ENCODE measurements at regions not wholly inside any gene's neighbourhood (a gene's known extent, or its start where the extent isn't known, plus 50 kb on each side); places are given as distances from the start of the nearest gene placed in this dataset.

GRCh38 chr7:94054130-94054529, 50.0 kb upstream of the BET1 start:
- DNase-seq (ENCODE audit: low spot score): no peak

- no peak for DNase-seq (ENCODE audit: low spot score)
These were observed 51.8 kb upstream of the BET1 start for GRCh38 chr7:94055963-94056362.

- DNase-seq (ENCODE audit: low spot score): peak; percentile 6
These were observed 52.6 kb upstream of the BET1 start for GRCh38 chr7:94056796-94057207.

GRCh38 chr7:94057955-94058354, 53.8 kb upstream of the BET1 start:
- no peak for DNase-seq (ENCODE audit: low spot score)

- DNase-seq (ENCODE audit: low spot score): no peak
These were observed 55.6 kb upstream of the BET1 start for GRCh38 chr7:94059746-94060145.

- no peak for DNase-seq (ENCODE audit: low spot score)
These were observed 56.6 kb upstream of the BET1 start for GRCh38 chr7:94060752-94061151.

GRCh38 chr7:94061326-94061725, 57.2 kb upstream of the BET1 start:
- DNase-seq (ENCODE audit: low spot score): no peak

GRCh38 chr7:94062372-94062771, 58.2 kb upstream of the BET1 start:
- DNase-seq (ENCODE audit: low spot score): no peak

GRCh38 chr7:94064541-94065191, 60.5 kb upstream of the BET1 start:
- DNase-seq (ENCODE audit: low spot score): no peak

- no peak for DNase-seq (ENCODE audit: low spot score)
These were observed 62.9 kb upstream of the BET1 start for GRCh38 chr7:94067047-94067446.

GRCh38 chr7:94067506-94067905, 63.4 kb upstream of the BET1 start:
- no peak for DNase-seq (ENCODE audit: low spot score)

GRCh38 chr7:94069162-94069739, 65.1 kb upstream of the BET1 start:
- DNase-seq (ENCODE audit: low spot score): no peak

- no peak for DNase-seq (ENCODE audit: low spot score)
These were observed 76.4 kb upstream of the BET1 start for GRCh38 chr7:94080551-94080950.

- no peak for DNase-seq (ENCODE audit: low spot score)
These were observed 78.0 kb upstream of the BET1 start for GRCh38 chr7:94082126-94082525.

- DNase-seq (ENCODE audit: low spot score): peak; percentile 49
These were observed 83.7 kb upstream of the BET1 start for GRCh38 chr7:94087664-94088352.

GRCh38 chr7:94088560-94088959, 84.4 kb upstream of the BET1 start:
- DNase-seq (ENCODE audit: low spot score): peak; percentile 16

GRCh38 chr7:94089806-94090205, 85.7 kb upstream of the BET1 start:
- no peak for DNase-seq (ENCODE audit: low spot score)

GRCh38 chr7:94092980-94093379, 88.8 kb upstream of the BET1 start:
- no peak for DNase-seq (ENCODE audit: low spot score)

GRCh38 chr7:94094298-94094697, 90.1 kb upstream of the BET1 start:
- no peak for DNase-seq (ENCODE audit: low spot score)

GRCh38 chr7:94095316-94096009, 91.3 kb upstream of the BET1 start:
- DNase-seq (ENCODE audit: low spot score): no peak

GRCh38 chr7:94099679-94100078, 95.5 kb upstream of the BET1 start:
- DNase-seq (ENCODE audit: low spot score): no peak

GRCh38 chr7:94100723-94101345, 96.7 kb upstream of the BET1 start:
- DNase-seq (ENCODE audit: low spot score): no peak

- DNase-seq (ENCODE audit: low spot score): no peak
These were observed 100.1 kb upstream of the BET1 start for GRCh38 chr7:94104301-94104700.
